Tibial nerve (tissue), 4 donors: ENCODE measurements at regions not wholly inside any gene's neighbourhood (a gene's known extent, or its start where the extent isn't known, plus 50 kb on each side); places are given as distances from the start of the nearest gene placed in this dataset.
"Not testable (repeated sequence)": the region's sequence is repeated elsewhere in the genome, so short reads cannot be mapped to it uniquely, and the experiment has no call there.

Source experiments
- DNase-seq, 2 donors: peaks; one replicate each; pipeline ENCODE4 v3.0.0-alpha.2; 2019; ENCODE audit warnings: low spot score in 2 of 2
- H3K27ac ChIP-seq, 4 donors: fragments of 200-600 bp; sonication (generic) in 3 of 4; one replicate each; pipeline ENCODE4 v1.5.1; 2017 to 2019; ENCODE audit warnings: mild to moderate bottlenecking in 1 of 4
- H3K27me3 ChIP-seq, 2 donors: fragments of 200-600 bp; sonication (generic) in 1 of 2; one replicate each; pipeline versions ENCODE4 v1.5.1 to v1.6.0; 2017 to 2019
- H3K36me3 ChIP-seq, 3 donors: fragments of 200-600 bp; sonication (generic); one replicate each; pipeline ENCODE4 v1.5.1; 2018 to 2019
- H3K4me1 ChIP-seq, 4 donors: fragments of 200-600 bp; sonication (generic) in 3 of 4; one replicate each; pipeline ENCODE4 v1.5.1; 2017 to 2019
- H3K4me3 ChIP-seq, 4 donors: fragments of 200-600 bp; sonication (generic) in 3 of 4; one replicate each; pipeline ENCODE4 v1.5.1; 2017 to 2019; ENCODE audit warnings: mild to moderate bottlenecking in 1 of 4, moderate library complexity in 1 of 4
- H3K9me3 ChIP-seq, 4 donors: fragments of 200-600 bp; sonication (generic) in 3 of 4; one replicate each; pipeline ENCODE4 v1.5.1; 2017 to 2019
- CTCF ChIP-seq, 5 experiments: fragments of 200-600 bp in 3 of 5; fragments of 450-650 bp in 2 of 5; sonication (generic) in 3 of 5; IDR thresholded peaks; one replicate each; pipeline ENCODE4 v1.5.1; 2016 to 2019; ENCODE audit warnings: antibody characterized with exemption in 5 of 5, mild to moderate bottlenecking in 3 of 5, moderate library complexity in 2 of 5
- EP300 ChIP-seq, 2 donors: sonication (generic); formaldehyde crosslinking; IDR thresholded peaks; one replicate each; pipeline ENCODE4 v1.6.1; 2017; ENCODE audit warnings: antibody characterized with exemption in 2 of 2, mild to moderate bottlenecking in 1 of 2
- POLR2A ChIP-seq, 2 donors: fragments of 450-650 bp; IDR thresholded peaks; one replicate each; pipeline ENCODE4 v1.6.1; 2017; ENCODE audit warnings: antibody characterized with exemption in 2 of 2, mild to moderate bottlenecking in 2 of 2, moderate library complexity in 2 of 2
- WGBS, 2 donors: methylation state at CpG; one replicate each; pipeline ENCODE4 v1.1.5; 2018; 5-methylcytosine and 5-hydroxymethylcytosine counted together

GRCh38 chr11:114801773-114802172, 123.4 kb downstream of the NXPE2 start:
- Histone ChIP-seq H3K4me1 (no peaks in the 10 kb centered on the region), H3K27ac (no peak overlapping the region), H3K9me3 (peaks cover 0 to 4% (median 0%) of the 10 kb centered on the region in 4 donors), H3K36me3 (no peaks in the 10 kb centered on the region), H3K4me3 (no peak overlapping the region), H3K27me3 (no peaks in the 10 kb centered on the region)
- WGBS, 2 donors, result 54 to 64% methylated on average over 3 of the region's 3 CpGs
- TF ChIP-seq CTCF (IDR thresholded peaks at IDR 0.05), result no peak
- TF ChIP-seq POLR2A (IDR thresholded peaks at IDR 0.05), result no peak
- TF ChIP-seq EP300 (IDR thresholded peaks at IDR 0.05), result no peak
- no peak for DNase-seq

DNA sequence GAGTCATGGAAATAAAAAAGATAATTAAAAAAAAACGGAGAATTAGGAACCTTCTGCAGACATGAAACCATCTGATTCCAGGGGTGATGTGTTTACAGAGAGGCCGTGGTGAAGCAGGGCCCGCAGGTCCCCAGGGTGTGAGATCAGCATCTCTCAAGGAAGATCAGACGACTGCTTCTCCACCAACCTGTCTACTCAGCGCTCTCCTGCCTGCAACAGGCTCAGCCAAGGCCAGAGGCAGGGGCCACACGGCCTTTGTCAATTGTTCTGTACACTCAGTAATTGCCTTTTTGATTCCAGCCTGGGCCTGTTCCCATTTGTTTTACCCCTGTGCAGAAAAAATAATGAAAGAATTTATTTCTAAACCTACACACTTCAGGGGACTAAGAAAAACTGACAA, 124.6 kb downstream of the NXPE2 start:
- Histone ChIP-seq H3K27me3 (no peaks in the 10 kb centered on the region), H3K36me3 (no peaks in the 10 kb centered on the region), H3K9me3 (peaks cover 0 to 4% (median 0%) of the 10 kb centered on the region in 4 donors), H3K27ac (no peak overlapping the region), H3K4me3 (no peak overlapping the region), H3K4me1 (no peaks in the 10 kb centered on the region)
- no peak for DNase-seq
- no peak for TF ChIP-seq EP300 (IDR thresholded peaks at IDR 0.05)
- TF ChIP-seq CTCF (IDR thresholded peaks at IDR 0.05), result no peak
- TF ChIP-seq POLR2A (IDR thresholded peaks at IDR 0.05), result no peak
- WGBS, 2 donors, result 54 to 57% methylated on average over 6 of the region's 6 CpGs

GRCh38 chr11:114805431-114805830, 127.1 kb downstream of the NXPE2 start:
- not testable (repeated sequence) for DNase-seq, H3K36me3 ChIP-seq, H3K27me3 ChIP-seq, H3K4me1 ChIP-seq, H3K27ac ChIP-seq, H3K9me3 ChIP-seq, H3K4me3 ChIP-seq
- 59 to 73% methylated on average over 5 to 9 of the region's 9 CpGs for WGBS, 2 donors

DNA sequence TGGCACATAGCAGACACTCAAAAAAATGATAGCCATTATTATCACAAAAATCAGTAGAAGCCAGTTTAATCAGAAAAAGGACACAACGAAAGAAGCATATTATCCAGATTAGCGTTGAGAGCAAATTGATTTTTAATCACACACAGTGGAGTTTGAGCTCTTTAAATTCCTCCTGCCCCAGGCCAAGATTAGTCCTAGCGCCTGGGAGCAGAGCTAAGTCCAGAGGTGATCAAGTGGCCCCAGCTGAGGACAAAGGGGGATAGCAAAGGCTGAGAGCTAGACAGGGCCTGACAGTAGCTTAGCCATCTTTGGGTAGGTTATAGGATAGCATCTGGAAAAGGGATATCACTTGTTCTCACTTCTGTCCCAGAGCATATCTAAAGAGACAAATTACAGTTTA, 133.6 kb downstream of the NXPE2 start:
- TF ChIP-seq POLR2A (IDR thresholded peaks at IDR 0.05) (no peak), CTCF (IDR thresholded peaks at IDR 0.05) (no peak), EP300 (IDR thresholded peaks at IDR 0.05) (no peak)
- H3K27ac ChIP-seq, result no peak overlapping the region
- H3K4me1 ChIP-seq, result no peaks in the 10 kb centered on the region
- H3K9me3 ChIP-seq, result no peaks in the 10 kb centered on the region
- DNase-seq, result no peak
- H3K36me3 ChIP-seq, result no peaks in the 10 kb centered on the region
- H3K27me3 ChIP-seq, result no peaks in the 10 kb centered on the region
- 66 to 73% methylated on average over 3 of the region's 3 CpGs for WGBS, 2 donors
- H3K4me3 ChIP-seq, result no peak overlapping the region

DNA sequence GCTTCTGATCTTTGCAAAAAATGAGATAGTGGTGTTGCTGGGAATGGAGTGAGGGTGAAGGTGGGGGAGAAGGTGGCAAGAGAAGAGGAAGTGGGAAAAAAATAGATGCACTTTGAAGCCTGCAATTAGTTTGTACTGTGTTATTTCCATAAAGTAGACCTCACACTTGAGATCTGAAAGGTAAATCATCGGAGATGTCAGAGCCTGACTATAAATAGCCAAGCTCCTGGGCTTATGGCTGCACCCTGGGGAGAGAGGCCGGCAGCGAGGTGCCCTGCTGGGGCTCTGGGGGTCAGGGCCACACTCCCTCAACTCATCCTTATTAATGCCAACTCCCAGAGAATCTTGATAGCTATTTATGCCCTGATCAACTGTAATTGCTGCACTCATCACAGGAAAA, 134.4 kb downstream of the NXPE2 start:
- H3K9me3 ChIP-seq, result no peaks in the 10 kb centered on the region
- 52 to 62% methylated on average over 3 of the region's 3 CpGs for WGBS, 2 donors

More for the DNA sequence above, 134.4 kb downstream of the NXPE2 start:
- H3K4me1 ChIP-seq, result no peaks in the 10 kb centered on the region
- H3K4me3 ChIP-seq, result no peak overlapping the region
- H3K27me3 ChIP-seq, result peaks cover 0 to 7% of the 10 kb centered on the region in 2 donors
- H3K27ac ChIP-seq, result no peak overlapping the region
- TF ChIP-seq POLR2A (IDR thresholded peaks at IDR 0.05), result no peak
- TF ChIP-seq EP300 (IDR thresholded peaks at IDR 0.05), result no peak
- no peak for TF ChIP-seq CTCF (IDR thresholded peaks at IDR 0.05)
- no peaks in the 10 kb centered on the region for H3K36me3 ChIP-seq
- no peak for DNase-seq
